Stomach (tissue), 4 donors: ENCODE measurements at regions not wholly inside any gene's neighbourhood (a gene's known extent, or its start where the extent isn't known, plus 50 kb on each side); places are given as distances from the start of the nearest gene placed in this dataset.

Experiments used
- POLR2A ChIP-seq, 4 donors: fragments of 450-650 bp; IDR thresholded peaks; one replicate each; pipeline ENCODE4 v1.6.1; 2016; ENCODE audit warnings: antibody characterized with exemption in 4 of 4, control low read depth in 2 of 4, mild to moderate bottlenecking in 1 of 4, moderate library complexity in 1 of 4
- POLR2AphosphoS5 ChIP-seq, 3 donors: sonication (generic); formaldehyde crosslinking; IDR thresholded peaks; one replicate each; pipeline ENCODE4 v1.6.1; 2016; ENCODE audit warnings: antibody characterized with exemption in 3 of 3
- TF ChIP-seq, protein P1 (sequence below), 7 experiments: fragments of 450-650 bp in 4 of 7; fragments of 200-600 bp in 3 of 7; sonication (generic) in 3 of 7; IDR thresholded peaks; one replicate each; pipeline ENCODE4 v1.5.1; 2016 to 2019; ENCODE audit warnings: antibody characterized with exemption in 7 of 7, control low read depth in 2 of 7, mild to moderate bottlenecking in 1 of 7

DNA sequence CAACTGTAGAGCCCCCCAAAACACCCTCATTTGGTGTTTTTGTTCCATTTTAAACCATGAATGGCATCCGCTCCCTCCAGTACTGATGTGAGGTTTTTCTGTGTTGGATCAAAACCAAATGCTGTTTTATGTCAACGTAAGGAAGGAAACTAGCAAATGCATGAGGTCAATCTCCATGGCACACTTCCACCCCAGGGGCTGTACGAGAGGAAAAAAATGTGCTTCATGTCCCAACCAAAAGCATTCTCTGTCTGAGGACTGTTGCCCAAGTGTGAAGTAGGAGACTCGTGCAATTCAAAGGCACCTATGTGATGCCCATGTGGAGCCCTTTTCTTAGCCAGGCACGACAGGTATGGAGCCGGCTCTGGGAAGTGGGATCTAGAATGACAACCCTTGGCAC is 180.3 kb upstream of the MKI67 start:
- TF ChIP-seq POLR2A (IDR thresholded peaks at IDR 0.05) (no peak), POLR2AphosphoS5 (IDR thresholded peaks at IDR 0.05) (no peak)
- TF ChIP-seq, protein P1, sequence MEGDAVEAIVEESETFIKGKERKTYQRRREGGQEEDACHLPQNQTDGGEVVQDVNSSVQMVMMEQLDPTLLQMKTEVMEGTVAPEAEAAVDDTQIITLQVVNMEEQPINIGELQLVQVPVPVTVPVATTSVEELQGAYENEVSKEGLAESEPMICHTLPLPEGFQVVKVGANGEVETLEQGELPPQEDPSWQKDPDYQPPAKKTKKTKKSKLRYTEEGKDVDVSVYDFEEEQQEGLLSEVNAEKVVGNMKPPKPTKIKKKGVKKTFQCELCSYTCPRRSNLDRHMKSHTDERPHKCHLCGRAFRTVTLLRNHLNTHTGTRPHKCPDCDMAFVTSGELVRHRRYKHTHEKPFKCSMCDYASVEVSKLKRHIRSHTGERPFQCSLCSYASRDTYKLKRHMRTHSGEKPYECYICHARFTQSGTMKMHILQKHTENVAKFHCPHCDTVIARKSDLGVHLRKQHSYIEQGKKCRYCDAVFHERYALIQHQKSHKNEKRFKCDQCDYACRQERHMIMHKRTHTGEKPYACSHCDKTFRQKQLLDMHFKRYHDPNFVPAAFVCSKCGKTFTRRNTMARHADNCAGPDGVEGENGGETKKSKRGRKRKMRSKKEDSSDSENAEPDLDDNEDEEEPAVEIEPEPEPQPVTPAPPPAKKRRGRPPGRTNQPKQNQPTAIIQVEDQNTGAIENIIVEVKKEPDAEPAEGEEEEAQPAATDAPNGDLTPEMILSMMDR (IDR thresholded peaks at IDR 0.05): no peak
